HepG2 (cell line): ENCODE measurements at regions not wholly inside any gene's neighbourhood (a gene's known extent, or its start where the extent isn't known, plus 50 kb on each side); places are given as distances from the start of the nearest gene placed in this dataset.

Source experiments
- ATAC-seq: fragments of 200-7000 bp; cut with Tn5 transposase; 3 replicates; pipeline ENCODE4 v1.9.1; 2020; ENCODE audit warnings: mild to moderate bottlenecking, moderate library complexity
- BruUV-seq: library from RNA; stranded (reverse); fragments of 400-500 nt; replicated peaks from 2 replicates; lab custom pipeline; 2021; lab: Mats Ljungman, UMichigan
- CTCF ChIA-PET: fragments of 300-600 bp; formaldehyde crosslinking; extraction: SDS; loops from one replicate; lab custom pipeline; 2021; ENCODE audit warnings: low total read pairs, inconsistent platforms, low intra/inter-chr PET ratio; lab: Yijun Ruan, JAX
- POLR2A ChIA-PET: fragments of 350-600 bp; sonication (Branson Sonifier 250); formaldehyde crosslinking; loops from one replicate; lab custom pipeline; 2020; ENCODE audit warnings: antibody characterized with exemption, inconsistent platforms; lab: Yijun Ruan, JAX
- DNase-seq: peaks from one replicate; pipeline ENCODE4 v3.0.0-alpha.2; 2015; ENCODE audit warnings: low spot score
- FAIRE-seq: peaks from 3 replicates; lab custom pipeline; 2011; peaks lifted over from hg19 to GRCh38; lab: Jason Lieb, UNC
- H2AFZ ChIP-seq: one replicate; pipeline ENCODE4 v1.6.1; 2011; ENCODE audit warnings: low read length, inconsistent platforms
- H3K27ac ChIP-seq: fragments of 300-600 bp; 3 replicates; pipeline ENCODE4 v1.8.0; 2011; ENCODE audit warnings: mixed run types, mild to moderate bottlenecking, mixed read lengths, low read length, inconsistent platforms; ENCODE audit not compliant: insufficient read depth; ENCODE audit errors: extremely low read length
- H3K27me3 ChIP-seq, 2 experiments: fragments of 200-600 bp in 1 of 2; 2 replicates in 1 of 2; 3 replicates in 1 of 2; pipeline versions ENCODE4 v1.6.0 to v1.8.0; 2011; ENCODE audit warnings: low read length in 2 of 2, mild to moderate bottlenecking in 2 of 2, moderate library complexity in 2 of 2, inconsistent platforms in 1 of 2; ENCODE audit not compliant: insufficient read depth in 2 of 2, control insufficient read depth in 1 of 2
- H3K36me3 ChIP-seq, 2 experiments: fragments of 200-600 bp in 1 of 2; replicated peaks in 1 of 2; 2 replicates in 1 of 2; 3 replicates in 1 of 2; pipeline versions ENCODE4 v1.5.1 to v1.8.0; 2011; ENCODE audit warnings: low read length in 2 of 2, inconsistent platforms in 1 of 2; ENCODE audit not compliant: insufficient read depth in 2 of 2, control insufficient read depth in 1 of 2
- H3K4me1 ChIP-seq: 2 replicates; pipeline ENCODE4 v1.5.1; 2012; ENCODE audit warnings: low read length, inconsistent platforms; ENCODE audit not compliant: insufficient read depth
- H3K4me2 ChIP-seq: 2 replicates; pipeline ENCODE4 v1.6.0; 2011; ENCODE audit warnings: low read depth, low read length, inconsistent platforms
- H3K4me3 ChIP-seq, 3 experiments: fragments of 200-600 bp in 1 of 3; sonication (generic), shearing (Covaris generic) in 1 of 3; replicated peaks in 1 of 3; 2 replicates each; pipeline ENCODE4 v1.5.1; 2011 to 2016; ENCODE audit warnings: low read length in 3 of 3, inconsistent platforms in 2 of 3, low read depth in 2 of 3, mild to moderate bottlenecking in 2 of 3, control low read depth in 1 of 3, mixed read lengths in 1 of 3; ENCODE audit not compliant: insufficient read depth in 1 of 3
- H3K79me2 ChIP-seq: one replicate; pipeline ENCODE4 v1.6.1; 2011; ENCODE audit warnings: low read length, inconsistent platforms; ENCODE audit not compliant: insufficient read depth
- H3K9ac ChIP-seq: 2 replicates; pipeline ENCODE4 v1.6.0; 2011; ENCODE audit warnings: mild to moderate bottlenecking, low read depth, low read length, inconsistent platforms; ENCODE audit not compliant: insufficient read depth
- H3K9me3 ChIP-seq: 2 replicates; pipeline ENCODE4 v1.5.1; 2012; ENCODE audit warnings: mild to moderate bottlenecking, low read length
- H4K20me1 ChIP-seq: 2 replicates; pipeline ENCODE4 v1.6.0; 2011; ENCODE audit warnings: inconsistent platforms, mild to moderate bottlenecking, low read length, moderate library complexity; ENCODE audit not compliant: insufficient read depth
- FOXJ3 ChIP-seq: sonication (generic); formaldehyde crosslinking; IDR thresholded peaks from 2 replicates; pipeline ENCODE4 v1.4.0; 2020; ENCODE audit warnings: missing genetic modification reagents, mild to moderate bottlenecking, borderline replicate concordance
- JUN ChIP-seq: sonication (generic); formaldehyde crosslinking; IDR thresholded peaks from 2 replicates; pipeline ENCODE4 v1.4.0; 2020; ENCODE audit warnings: mild to moderate bottlenecking, missing genetic modification reagents
- KDM1A ChIP-seq: IDR thresholded peaks from 2 replicates; pipeline ENCODE4 v1.6.1; 2016; ENCODE audit warnings: missing compliant biosample characterization
- MAFG ChIP-seq: sonication (generic); formaldehyde crosslinking; IDR thresholded peaks from 2 replicates; pipeline ENCODE4 v1.5.1; 2020; ENCODE audit warnings: mild to moderate bottlenecking, missing genetic modification reagents
- MLLT10 ChIP-seq: sonication (generic); formaldehyde crosslinking; IDR thresholded peaks from 2 replicates; pipeline ENCODE4 v1.4.0; 2020; ENCODE audit warnings: missing genetic modification reagents
- NCOA2 ChIP-seq: sonication (generic); formaldehyde crosslinking; IDR thresholded peaks from 2 replicates; pipeline ENCODE4 v1.8.0; 2022; ENCODE audit warnings: inconsistent platforms
- NFKB2 ChIP-seq: sonication (generic); formaldehyde crosslinking; IDR thresholded peaks from 2 replicates; pipeline ENCODE4 v1.4.0; 2020; ENCODE audit warnings: missing genetic modification reagents, borderline replicate concordance
- SUZ12 ChIP-seq: fragments of 150-350 bp; IDR thresholded peaks from 2 replicates; pipeline ENCODE4 v1.6.1; 2014; ENCODE audit warnings: low read depth, low read length
- U2AF1 ChIP-seq: fragments of 200-400 bp; formaldehyde crosslinking; optimal IDR thresholded peaks from 2 replicates; pipeline ENCODE3; 2017; ENCODE audit warnings: mild to moderate bottlenecking, low read depth, low read length
- ZNF33A ChIP-seq: sonication (generic); formaldehyde crosslinking; IDR thresholded peaks from 2 replicates; pipeline ENCODE4 v1.5.1; 2020; ENCODE audit warnings: missing genetic modification reagents, mild to moderate bottlenecking, moderate library complexity, borderline replicate concordance
- ZNF383 ChIP-seq: sonication (generic); formaldehyde crosslinking; IDR thresholded peaks from 2 replicates; pipeline ENCODE4 v1.4.0; 2020; ENCODE audit warnings: missing genetic modification reagents, mild to moderate bottlenecking, borderline replicate concordance
- ZNF768 ChIP-seq: sonication (generic); formaldehyde crosslinking; IDR thresholded peaks from 2 replicates; pipeline ENCODE4 v1.4.0; 2020; ENCODE audit warnings: missing genetic modification reagents
- WGBS: methylation state at CpG from one replicate; pipeline ENCODE4 v1.1.6; 2017; ENCODE audit warnings: low lambda C conversion rate; 5-methylcytosine and 5-hydroxymethylcytosine counted together
- in situ Hi-C: cut with HindIII; loops from 2 replicates; pipeline ENCODE4 v1.10.0; 2017; ENCODE audit warnings: low pct_unique_long_range_greater_than_20kb; ENCODE audit not compliant: extremely low pct_ligation_motif_present
- intact Hi-C: fragments of 100-400 bp; cut with micrococcal nuclease; formaldehyde crosslinking; loops from one replicate; pipeline ENCODE4 v1.10.0; 2022; ENCODE audit not compliant: unreplicated experiment
- TF ChIP-seq, protein P1 (sequence below): sonication (generic); formaldehyde crosslinking; IDR thresholded peaks from 2 replicates; pipeline ENCODE4 v1.4.0; 2020; ENCODE audit warnings: missing genetic modification reagents
- TF ChIP-seq, protein P2 (sequence below): IDR thresholded peaks from 2 replicates; pipeline ENCODE4 v1.6.1; 2016
- TF ChIP-seq, protein P3 (sequence below): IDR thresholded peaks from 2 replicates; pipeline ENCODE4 v1.6.1; 2016; ENCODE audit warnings: missing compliant biosample characterization, missing genetic modification reagents, borderline replicate concordance
- TF ChIP-seq, protein P4 (sequence below): IDR thresholded peaks from 2 replicates; pipeline ENCODE4 v1.6.1; 2018; ENCODE audit warnings: missing genetic modification reagents

DNA sequence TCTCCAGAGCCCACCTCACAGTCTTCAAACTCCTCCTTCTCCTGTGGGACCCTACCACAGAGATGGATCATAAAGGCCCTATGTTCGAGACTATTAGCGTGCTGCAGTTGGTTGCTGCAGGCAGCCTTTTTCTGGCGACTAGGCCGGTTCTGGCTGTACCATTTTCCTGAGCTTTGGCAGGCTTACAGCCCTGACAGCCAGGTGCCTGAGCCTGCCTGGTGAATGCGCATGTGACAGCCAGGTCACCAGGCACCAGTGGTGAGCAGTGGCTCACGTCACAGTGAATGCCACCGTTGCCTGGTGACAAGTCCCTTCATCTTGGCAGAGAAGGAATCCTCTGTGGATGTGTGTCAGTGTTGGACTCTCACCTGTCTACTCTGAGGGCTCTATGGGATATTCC is 978.8 kb downstream of the KCNJ18 start:
- POLR2A ChIA-PET = no interaction called here
- Histone ChIP-seq H3K36me3 (no peaks in the 10 kb centered on the region), H3K4me3 (no peak overlapping the region), H3K4me1 (no peaks in the 10 kb centered on the region), H3K4me2 (no peak overlapping the region), H4K20me1 (no peaks in the 10 kb centered on the region), H3K27ac (no peak overlapping the region), H3K79me2 (no peaks in the 10 kb centered on the region), H3K9me3 (peaks cover 58% of the 10 kb centered on the region), H2AFZ (no peak overlapping the region), H3K9ac (no peak overlapping the region), H3K27me3 (no peaks in the 10 kb centered on the region)
- in situ Hi-C loops (no loop called here), intact Hi-C loops (no loop called here)
- TF ChIP-seq SUZ12 (no peak), ZNF768 (CRISPR knock-in tag) (no peak), FOXJ3 (CRISPR knock-in tag) (no peak), U2AF1 (no peak), KDM1A (CRISPR knock-in tag) (no peak), NCOA2 (no peak)
- TF ChIP-seq, protein P1, sequence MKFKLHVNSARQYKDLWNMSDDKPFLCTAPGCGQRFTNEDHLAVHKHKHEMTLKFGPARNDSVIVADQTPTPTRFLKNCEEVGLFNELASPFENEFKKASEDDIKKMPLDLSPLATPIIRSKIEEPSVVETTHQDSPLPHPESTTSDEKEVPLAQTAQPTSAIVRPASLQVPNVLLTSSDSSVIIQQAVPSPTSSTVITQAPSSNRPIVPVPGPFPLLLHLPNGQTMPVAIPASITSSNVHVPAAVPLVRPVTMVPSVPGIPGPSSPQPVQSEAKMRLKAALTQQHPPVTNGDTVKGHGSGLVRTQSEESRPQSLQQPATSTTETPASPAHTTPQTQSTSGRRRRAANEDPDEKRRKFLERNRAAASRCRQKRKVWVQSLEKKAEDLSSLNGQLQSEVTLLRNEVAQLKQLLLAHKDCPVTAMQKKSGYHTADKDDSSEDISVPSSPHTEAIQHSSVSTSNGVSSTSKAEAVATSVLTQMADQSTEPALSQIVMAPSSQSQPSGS (CRISPR knock-in tag) = no peak
- FAIRE-seq (no peak), ATAC-seq (no peak), DNase-seq (no peak)
- no TSS peak for BruUV-seq
- CTCF ChIA-PET = no interaction called here
- 0% methylated on average over 3 of the region's 7 CpGs for WGBS

DNA sequence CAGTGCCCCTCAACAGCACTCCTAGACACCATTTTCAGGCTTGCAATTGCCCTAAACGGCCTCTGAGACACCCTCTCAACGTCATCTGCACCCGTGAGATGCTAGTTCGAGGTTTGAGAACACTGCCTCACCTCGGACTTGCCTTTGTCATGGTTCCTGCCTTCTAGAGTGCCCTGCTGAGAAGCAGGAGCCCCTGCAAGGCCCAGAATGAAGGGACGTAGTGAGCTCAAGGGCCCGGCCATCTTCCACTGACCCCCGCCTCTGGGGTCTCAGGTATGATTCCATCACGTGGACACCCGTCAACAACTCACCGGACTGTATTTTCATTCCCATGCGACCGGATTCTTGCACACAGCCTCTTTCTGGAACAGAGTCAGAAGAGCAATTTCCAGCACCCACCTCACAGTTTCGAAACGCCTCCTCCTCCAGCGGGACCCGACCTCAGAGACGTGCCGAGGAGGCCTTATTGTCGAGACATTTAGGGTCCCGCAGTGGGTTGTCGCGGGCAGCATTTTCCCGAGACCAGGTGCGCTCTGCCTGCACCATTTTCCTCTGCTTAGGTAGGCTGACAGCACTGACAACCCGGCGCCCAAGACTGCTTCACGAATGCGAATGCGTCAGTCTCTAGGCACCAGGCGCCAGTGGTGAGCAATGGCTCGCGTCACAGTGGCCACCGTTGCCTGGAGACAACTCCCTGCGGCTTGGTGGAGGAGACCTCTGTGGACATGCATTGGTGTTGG is 999.9 kb downstream of the KCNJ18 start:
- Histone ChIP-seq H3K36me3 (no peaks in the 10 kb centered on the region), H4K20me1 (no peaks in the 10 kb centered on the region), H3K9ac (no peak overlapping the region), H3K4me3 (no peak overlapping the region), H3K79me2 (no peaks in the 10 kb centered on the region), H3K27me3 (no peaks in the 10 kb centered on the region; a peak in 1 of 5 replicates), H3K9me3 (peaks cover 16% of the 10 kb centered on the region), H3K27ac (no peak overlapping the region), H3K4me1 (no peaks in the 10 kb centered on the region), H3K4me2 (no peak overlapping the region), H2AFZ (no peak overlapping the region)
- DNase-seq = no peak
- intact Hi-C loops = no loop called here
- POLR2A ChIA-PET = no interaction called here
- 44% methylated on average over 22 of the region's 35 CpGs for WGBS
- in situ Hi-C loops = no loop called here
- no TSS peak for BruUV-seq
- ATAC-seq = no peak
- FAIRE-seq = no peak
- CTCF ChIA-PET = no interaction called here
- TF ChIP-seq MAFG (no peak), JUN (CRISPR knock-in tag) (no peak), ZNF383 (CRISPR knock-in tag) (no peak), ZNF33A (CRISPR knock-in tag) (no peak), MLLT10 (CRISPR knock-in tag) (no peak), NFKB2 (CRISPR knock-in tag) (no peak)
- TF ChIP-seq, protein P2, sequence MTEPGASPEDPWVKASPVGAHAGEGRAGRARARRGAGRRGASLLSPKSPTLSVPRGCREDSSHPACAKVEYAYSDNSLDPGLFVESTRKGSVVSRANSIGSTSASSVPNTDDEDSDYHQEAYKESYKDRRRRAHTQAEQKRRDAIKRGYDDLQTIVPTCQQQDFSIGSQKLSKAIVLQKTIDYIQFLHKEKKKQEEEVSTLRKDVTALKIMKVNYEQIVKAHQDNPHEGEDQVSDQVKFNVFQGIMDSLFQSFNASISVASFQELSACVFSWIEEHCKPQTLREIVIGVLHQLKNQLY (CRISPR knock-in tag) = no peak
- TF ChIP-seq, protein P3, sequence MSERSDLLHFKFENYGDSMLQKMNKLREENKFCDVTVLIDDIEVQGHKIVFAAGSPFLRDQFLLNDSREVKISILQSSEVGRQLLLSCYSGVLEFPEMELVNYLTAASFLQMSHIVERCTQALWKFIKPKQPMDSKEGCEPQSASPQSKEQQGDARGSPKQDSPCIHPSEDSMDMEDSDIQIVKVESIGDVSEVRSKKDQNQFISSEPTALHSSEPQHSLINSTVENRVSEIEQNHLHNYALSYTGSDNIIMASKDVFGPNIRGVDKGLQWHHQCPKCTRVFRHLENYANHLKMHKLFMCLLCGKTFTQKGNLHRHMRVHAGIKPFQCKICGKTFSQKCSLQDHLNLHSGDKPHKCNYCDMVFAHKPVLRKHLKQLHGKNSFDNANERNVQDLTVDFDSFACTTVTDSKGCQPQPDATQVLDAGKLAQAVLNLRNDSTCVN (CRISPR knock-in tag) = no peak
- TF ChIP-seq, protein P4, sequence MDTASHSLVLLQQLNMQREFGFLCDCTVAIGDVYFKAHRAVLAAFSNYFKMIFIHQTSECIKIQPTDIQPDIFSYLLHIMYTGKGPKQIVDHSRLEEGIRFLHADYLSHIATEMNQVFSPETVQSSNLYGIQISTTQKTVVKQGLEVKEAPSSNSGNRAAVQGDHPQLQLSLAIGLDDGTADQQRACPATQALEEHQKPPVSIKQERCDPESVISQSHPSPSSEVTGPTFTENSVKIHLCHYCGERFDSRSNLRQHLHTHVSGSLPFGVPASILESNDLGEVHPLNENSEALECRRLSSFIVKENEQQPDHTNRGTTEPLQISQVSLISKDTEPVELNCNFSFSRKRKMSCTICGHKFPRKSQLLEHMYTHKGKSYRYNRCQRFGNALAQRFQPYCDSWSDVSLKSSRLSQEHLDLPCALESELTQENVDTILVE (CRISPR knock-in tag) = no peak
